HG03097 (cell line): ENCODE measurements at regions not wholly inside any gene's neighbourhood (a gene's known extent, or its start where the extent isn't known, plus 50 kb on each side); places are given as distances from the start of the nearest gene placed in this dataset.

Experiments used
- ATAC-seq: cut with Tn5 transposase; IDR thresholded peaks from one replicate; pipeline ENCODE4 v1.9.1; 2021; ENCODE audit not compliant: unreplicated experiment, low FRiP score

DNA sequence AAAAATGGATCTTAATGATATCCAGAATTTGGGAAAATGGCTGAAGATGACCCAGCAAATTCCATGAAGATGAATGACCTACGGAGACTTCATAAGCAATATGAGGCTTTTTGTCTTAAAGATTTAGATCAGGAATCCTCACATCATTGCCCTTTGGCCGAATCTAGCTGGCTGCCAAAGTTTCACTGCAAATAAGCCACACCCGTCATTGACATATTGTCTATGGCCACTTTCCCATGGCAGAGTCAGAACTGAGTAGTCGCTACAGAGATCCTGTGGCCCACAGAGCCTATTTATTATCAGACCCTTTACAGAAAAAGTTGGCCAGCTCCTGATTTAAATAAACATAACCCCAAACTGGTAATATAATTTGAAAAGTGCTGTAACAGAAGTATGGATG lies 307.4 kb upstream of the RARB start:
- no peak for ATAC-seq

DNA sequence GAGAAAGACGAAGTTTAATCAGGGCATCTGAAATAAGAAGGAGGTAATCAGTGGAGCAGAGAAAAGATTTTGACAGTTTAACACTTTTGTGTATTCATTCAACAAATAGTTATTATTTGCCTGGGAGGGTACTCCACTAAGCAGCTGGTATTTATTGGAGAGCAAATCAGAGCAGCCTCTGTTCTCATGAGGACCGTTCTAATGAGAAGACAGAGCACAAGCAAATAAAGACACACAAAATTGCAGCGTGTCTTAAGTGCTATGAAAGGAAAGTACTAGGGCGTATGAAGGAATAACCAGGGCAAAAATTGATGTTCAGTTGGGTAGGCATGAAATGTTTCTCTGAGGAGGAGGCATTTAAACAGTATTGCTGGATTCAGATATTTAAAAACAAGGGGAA lies 302.9 kb upstream of the RARB start:
- ATAC-seq = no peak

DNA sequence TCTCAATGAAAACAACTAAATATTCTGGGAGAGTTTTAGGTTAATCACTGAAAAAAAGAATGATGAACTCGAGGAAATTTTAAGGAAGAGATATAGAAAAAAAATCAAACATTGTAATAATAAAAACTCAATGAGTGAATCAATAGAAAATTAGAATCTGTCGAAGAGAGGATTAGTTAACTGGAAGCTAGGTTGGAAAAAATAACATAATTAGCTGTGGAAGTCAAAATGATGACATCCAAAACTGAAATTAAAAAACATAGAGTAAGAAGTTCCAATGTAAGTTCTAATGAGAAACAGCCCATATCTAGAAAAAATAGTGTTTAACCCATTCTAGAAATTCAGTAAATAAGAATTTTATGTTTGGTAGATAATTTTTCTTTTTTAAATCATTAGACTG lies 299.3 kb upstream of the RARB start:
- no peak for ATAC-seq

DNA sequence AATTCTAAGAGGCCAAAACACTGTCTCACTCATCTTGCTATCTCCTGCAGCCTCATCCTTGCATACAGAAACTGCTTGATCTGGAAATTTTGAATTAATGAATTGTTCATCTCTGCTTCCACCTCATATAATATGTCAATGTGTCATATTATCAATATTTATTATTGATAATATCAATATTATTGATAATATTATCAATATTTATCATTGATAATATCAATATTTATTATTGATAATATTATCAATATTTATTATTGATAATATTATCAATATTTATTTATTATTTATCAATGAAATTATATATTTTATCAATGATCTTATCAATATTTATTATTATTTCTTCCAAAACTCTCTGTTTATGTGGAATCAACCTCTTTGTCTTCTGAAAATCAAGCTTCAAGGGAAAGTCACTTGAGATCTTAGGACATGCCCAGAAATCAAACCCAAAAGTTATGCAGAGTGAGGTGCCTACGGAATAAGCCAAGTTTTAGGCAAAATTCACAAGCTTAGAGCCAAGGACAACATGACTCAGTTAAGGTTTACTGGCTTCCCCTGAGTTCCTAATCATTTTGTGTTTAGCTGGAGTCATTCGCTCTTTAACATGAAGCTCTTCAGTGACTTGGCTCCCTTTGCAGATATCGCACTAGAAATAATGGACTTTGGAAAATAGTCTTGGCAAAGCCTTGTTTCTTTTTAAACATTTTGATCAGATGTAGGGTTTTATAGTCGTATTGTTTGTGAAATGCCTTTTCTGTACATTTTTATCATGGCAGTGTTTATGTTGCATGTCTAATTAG lies 297.1 kb upstream of the RARB start:
- ATAC-seq = no peak

DNA sequence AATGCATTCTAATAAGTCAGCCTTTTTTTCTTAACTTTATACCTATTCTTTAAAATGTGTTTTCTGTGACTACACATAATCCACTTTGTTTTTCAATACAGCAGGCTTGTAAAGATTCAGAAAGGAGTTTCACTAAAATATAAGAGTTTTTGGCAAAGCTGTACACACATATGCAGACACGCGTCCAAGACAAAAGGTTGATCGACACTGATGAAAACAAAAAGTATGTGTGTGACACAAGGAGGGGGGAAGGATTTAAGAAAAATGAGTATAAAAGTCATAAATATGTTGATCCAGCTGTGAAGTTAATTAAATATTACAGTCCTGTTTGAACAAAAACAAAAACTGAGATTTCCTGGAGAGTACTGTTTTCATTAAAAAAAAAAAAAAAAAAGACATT lies 294.5 kb upstream of the RARB start:
- ATAC-seq = no peak

DNA sequence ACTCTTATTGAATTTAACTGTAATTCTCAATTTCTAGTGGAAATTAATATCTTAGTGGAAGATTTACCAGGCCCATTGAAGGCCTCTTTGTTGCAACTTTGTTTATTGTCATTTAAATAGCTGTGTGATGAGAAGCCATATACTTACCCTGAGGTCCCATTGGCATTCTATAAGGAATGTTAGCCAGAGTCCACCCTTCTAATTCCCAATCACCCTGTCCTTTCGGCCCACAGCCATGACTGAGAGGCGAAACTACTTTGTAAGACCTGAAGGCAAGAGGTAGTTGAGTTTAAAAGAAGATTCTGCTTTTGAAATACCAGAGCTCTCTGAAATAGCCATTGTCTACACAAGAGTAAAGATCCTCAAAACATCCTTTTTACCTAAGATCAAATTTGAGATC lies 290.5 kb upstream of the RARB start:
- no peak for ATAC-seq

DNA sequence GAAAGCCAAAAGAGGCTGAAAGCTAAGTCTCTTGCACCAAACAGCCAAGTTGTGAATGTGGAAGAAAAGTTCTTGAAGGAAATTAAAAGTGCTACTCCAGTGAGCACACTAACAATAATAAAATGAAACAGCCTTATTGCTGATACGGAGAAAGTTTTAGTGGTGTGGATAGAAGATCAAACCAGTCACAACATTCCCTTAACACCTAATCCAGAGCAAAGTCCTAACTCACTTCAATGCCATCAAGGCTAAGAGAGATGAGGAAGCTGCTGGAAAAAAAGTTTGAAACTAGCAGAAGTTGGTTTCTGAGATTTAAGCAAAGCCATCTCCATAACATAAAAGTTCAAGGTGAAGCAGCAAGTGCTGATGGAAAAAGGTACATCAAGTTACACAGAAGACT lies 288.8 kb upstream of the RARB start:
- no peak for ATAC-seq

DNA sequence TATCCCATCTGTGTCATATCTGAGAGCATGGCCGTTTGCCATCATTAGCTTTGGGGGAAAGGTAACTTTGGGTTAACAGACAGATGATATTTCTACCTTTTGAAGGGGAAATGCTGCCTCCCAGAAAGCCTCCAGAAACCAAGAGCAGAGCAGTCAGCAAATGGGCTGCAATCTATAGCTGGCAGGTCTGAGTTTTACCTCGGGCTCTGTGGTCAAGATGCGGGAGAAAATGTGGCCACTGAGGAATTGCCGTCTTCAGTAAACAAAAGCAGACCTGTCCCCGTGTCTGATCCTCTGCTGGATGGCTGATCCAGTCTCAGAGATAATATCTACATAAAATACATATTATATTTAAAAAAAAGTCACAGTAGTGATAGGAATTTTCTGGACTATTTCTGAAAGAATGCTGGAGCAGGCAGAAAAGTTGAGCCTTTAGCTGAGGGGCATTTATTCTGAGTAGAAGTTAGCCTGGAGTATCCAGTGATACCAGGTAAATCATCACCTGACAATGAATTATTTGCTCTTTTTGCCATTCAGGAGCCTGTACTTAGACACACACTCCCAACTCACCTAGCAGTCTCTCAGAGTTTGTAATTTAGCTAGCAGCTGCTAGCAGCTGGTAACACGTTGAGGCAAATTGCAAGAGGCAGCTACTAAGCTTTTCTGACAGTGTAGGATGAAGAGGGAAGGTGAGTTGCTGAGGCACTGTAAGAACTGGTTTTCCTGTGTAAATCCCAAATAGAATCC lies 285.3 kb upstream of the RARB start:
- ATAC-seq = no peak

DNA sequence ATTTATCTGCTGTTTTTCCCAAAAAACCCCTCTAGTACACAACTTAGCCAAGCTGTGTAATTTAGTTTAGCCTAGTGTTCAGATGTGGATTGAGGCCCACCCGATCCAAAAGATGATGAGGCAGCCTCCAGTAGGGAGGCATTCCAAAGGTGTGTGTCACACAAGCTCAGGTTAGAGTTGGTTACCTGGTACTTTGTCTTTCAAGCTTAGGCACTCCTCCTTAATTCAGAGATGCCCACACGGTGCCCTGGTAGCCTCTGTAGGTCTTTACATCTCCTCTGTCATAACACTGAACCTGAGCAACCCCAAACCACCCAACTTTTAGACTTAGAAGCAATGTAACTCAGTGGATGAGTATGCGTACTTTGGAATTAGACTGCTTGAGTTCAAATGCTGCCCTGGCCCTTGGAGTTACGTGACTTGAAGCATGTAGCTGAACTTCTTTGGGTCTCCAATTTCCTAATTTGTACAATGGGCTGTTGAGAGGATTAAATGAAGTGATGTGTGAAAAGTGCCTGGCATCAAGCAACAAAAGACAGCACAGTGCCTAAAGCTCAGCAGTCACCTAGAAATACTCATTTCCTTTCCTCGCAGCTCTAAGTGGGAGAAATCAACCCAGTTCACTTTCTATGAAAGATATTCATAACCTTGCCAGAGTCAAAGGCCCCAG lies 284.6 kb upstream of the RARB start:
- no peak for ATAC-seq

DNA sequence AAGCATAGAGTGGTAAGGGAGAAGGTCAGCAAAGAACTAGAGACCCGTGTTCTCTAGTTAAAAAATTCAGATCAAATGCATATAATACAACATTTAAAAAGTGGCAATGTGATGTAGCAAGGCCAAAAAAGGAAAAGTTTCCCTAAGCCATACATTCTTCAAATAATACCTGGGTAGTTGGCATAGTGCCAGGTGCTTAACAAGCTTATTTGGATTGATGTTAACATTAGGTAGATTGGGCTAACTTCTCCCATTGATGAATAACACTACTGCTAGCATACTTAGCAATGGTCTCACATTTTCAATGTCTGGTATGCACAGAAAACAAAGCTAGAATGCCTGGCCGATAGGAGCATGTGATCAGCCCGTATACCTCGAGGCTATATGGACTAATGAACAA lies 283.6 kb upstream of the RARB start:
- ATAC-seq = no peak

DNA sequence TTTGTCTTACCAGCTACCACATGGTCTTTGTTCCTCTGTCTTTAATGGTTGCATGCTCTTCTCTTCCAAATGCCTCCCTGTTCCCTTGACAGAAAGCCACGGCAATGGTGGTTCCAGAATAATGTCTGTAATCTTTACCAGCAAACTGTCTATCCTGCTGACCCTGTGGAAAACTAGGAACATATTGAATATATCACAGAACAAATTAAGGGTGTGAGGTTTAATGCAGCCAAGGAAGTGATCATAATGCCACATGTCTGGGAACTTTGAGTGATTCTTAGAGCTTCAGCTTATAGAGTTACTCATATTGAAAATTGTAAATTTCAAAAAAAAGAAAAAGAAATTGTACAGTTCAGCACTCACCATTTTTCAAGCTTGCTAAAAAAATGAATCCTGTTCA lies 282.9 kb upstream of the RARB start:
- no peak for ATAC-seq

DNA sequence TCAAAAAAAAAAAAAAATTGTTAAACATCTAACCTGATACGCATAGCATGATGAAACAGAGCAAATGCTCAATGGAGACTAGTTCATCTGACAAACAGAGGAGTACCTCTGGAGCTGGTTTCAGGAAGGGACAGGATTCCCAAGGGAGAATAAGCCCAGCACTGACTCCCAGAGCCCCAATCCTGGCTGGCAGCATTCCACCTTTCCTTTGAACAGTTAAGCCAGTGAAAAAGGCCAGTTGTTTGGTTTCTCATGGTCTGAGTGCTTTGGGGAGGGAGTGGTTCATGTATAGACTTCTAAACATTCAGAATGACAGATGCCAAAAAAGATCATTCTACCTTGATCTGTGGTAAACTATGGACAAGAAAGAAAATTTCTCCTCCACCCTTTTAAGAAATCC lies 277.9 kb upstream of the RARB start:
- ATAC-seq = no peak

DNA sequence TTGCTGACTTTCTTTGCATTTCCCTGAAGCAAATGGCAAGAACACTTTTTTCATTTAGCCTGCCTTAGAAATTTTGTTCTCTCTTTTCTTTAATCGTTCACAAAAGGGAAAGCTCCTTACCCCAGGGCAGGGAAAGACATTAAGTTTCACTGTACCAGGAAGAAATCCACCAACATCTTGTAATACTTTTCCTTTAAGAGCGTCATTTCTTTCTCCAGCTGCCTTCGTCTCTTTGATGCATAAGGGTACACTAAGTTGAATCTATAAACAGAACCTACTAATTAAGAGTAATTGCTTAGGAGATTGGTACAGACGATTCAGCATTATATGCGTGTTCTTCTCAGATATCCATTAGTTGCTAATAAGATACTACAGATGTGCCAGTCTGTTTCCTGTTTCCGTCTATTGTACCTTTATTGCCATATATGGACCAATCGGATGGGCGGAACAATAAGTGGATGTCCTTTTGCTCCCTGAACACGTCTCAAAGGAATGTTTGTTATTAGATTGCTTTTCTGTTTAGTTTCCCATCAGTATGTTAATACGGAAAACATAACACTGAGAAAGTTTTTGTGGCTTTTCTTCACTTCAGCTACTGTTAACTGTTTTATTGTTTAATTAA lies 276.7 kb upstream of the RARB start:
- no peak for ATAC-seq

DNA sequence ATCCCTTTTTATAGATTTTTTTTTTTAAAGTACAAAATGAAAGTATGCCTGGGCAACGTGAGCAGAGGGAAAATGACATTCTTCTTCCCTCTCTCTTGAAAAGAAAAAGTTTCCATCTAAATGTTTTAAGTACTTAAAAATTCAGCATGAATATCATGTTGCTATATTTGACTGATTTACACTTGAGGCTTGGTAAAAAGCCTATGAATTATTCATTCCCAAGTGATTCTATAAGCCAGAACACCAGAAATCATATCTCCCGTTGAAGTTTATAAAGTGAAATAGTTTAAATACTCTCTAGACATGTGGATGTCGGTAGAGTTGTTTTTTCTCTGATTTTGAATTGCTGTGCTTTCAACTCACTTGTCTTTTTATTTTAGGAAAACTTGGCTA lies 276.2 kb upstream of the RARB start:
- ATAC-seq = no peak

DNA sequence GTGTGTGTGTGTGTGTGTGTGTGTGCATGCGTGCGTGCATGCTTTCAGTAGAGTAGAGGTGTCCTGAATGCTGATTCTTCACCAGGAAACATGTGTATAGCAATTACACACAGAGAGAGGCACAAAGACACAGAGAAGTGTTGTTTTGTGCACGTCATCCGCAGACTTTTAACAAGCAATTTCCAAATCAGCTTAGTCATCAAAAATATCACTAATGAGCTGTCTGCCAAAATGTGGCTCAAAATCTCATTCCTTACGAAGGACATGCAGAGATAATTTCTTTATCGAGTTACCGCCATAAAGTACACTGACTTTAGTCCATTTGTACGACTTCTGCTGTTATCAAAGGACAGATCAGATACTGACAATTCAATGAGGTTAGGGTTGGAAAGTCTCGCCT lies 274.9 kb upstream of the RARB start:
- ATAC-seq = no peak

DNA sequence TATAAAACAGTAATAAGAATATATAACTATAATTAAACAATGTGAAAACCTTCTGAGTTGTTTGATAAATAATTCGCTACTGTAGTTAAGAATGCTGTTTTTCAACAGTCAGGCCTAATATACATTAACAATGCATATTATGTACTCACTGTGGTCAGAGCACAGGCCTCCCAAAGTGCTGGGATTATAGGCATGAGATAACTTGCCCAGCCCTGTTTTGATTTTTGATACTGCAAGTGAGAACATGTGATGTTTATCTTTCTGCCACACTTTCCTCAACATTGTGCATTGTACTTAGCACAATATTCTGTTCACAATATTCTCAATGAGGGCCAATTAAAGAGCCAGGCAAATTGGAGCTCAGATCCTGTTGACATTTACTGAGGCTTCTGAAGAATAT lies 274.5 kb upstream of the RARB start:
- ATAC-seq = no peak

DNA sequence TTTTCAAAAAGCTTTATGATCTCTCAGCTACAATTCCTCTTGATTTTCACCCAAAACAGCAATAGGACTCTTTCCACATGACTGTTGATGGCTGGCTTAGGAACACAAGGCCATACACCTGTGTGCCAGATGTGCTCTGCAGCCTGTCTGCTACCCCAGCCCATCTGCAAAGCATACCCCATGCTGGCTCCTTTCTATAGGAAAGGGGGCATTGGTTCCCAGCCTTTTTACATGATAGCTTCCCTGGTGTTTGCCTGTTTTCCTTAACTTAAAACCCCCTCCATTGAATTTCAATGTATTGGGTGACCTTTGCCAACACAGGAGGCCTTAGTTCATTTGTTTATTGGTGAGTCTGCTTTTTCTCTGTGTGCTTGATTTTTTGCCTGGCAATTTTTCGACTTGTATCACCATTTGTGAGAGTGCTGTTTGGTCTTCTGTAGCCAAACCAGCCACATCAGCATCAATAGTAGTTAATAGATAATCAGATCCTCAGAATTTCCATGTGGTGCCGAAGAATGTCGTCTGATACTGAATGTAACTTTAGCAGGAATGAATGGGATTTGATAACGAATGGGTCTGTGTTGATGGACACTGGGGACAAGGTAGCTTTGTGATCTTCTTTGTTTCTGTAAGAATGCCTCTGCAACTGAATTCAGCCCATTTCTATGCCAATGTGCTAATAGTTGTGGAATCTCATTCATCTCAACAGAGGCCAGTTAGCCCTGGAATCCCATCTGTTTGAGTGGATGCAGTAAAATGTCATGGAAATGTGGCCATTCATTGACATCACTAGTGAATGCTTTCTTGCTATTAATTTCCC lies 272.2 kb upstream of the RARB start:
- no peak for ATAC-seq

DNA sequence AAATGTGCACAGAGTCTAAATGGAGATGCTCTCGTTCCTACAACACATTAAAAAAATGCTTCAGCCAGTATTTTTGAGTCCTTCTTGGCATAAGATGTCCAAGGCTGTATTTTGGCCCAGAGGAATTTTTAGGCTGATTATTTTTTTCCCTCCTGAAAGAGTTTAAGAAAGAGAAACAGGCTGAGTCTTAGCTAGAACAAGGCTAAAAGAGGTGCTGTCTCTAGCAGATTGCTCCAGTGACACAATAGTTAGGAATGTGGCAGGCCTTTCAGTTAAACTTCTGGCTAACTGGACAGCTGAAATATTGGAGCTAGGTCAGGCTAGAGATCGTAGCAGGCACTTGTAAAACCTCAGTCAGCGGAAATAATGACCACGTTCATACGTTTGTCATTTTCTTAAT lies 271.4 kb upstream of the RARB start:
- no peak for ATAC-seq

DNA sequence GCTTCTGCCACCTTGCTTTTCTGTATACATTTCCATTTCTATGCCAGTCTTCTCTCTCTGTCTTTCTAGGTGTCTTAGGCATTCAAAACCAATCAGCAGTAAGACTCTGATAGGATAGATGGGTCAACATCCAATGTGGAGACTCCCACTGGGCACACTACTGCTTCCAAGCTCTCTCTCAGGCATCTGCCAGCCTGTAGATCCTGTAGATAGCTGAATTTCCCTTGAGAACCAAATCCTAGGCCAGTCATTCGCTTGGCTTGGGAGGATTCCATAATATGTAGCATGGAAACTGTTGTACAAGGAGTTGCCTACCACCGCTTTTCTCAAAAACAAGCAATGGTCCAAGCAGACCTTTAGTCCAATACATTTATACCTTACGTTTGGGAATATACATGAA lies 262.8 kb upstream of the RARB start:
- ATAC-seq = no peak

DNA sequence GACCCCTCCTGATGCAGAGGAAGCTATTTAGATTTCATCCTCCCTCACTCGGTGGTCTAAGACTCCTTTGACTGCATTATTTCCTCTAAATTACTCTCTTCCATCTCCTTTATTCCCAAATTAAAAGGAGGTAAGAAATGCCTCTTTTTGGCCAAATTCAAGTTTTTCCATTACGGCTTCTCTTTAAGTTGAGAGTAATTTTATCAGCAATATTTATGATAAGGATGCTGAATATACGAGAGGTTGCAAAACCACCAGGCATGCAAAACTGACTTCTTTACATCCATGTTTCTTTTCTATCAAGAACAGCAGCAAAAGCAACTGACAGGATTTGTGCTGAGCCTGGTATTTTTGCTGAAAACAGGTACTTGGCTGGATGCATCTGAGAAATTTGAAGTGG lies 262.0 kb upstream of the RARB start:
- ATAC-seq = no peak

DNA sequence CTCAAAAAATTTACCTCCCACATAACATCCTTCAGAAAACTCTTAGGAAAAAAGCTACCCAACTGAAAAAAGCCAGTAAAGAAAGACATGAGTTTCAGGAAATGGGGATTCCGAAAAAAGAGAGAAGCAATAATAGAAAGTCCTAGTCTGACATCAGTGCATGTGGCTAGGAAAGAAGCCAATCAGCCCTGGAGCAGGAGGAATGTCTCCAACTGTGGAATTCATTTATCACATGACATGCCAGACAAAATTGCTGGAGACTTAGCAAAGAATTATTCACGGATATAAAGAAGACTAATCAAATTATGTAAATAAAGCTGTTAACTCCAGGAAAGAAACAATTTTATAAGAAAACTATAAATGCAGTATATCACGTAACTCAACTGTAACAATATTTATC lies 258.9 kb upstream of the RARB start:
- ATAC-seq = no peak
